ENCODE measurements at regions not wholly inside any gene's neighbourhood (a gene's known extent, or its start where the extent isn't known, plus 50 kb on each side); places are given as distances from the start of the nearest gene placed in this dataset.
"Not testable (repeated sequence)": the region's sequence is repeated elsewhere in the genome, so short reads cannot be mapped to it uniquely, and the experiment has no call there.

DNA sequence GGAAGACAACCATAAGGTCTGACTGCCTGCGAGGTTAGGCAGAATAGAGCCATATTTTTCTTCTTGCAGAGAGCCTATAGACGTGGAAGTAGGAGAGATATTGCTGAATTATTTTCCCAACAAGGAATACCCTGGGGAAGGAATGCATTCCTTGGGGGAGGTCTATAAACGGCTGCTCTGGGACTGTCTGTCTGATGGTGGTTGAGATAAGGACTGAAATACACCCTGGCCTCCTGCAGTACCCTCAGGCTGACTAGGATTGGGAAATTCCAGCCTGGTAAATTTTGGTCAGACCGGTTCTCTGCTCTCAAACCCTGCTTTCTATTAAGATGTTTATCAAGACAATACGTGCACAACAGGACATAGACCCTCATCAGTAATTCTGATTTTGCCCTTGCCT is 617.5 kb upstream of the GRIN3A start:
- POLR2A ChIA-PET: no interaction called here
- Histone ChIP-seq H3K27ac (ENCODE audit: low read length in 2 of 2) (no peak overlapping the region), H2AFZ (ENCODE audit: insufficient read depth, low read depth, low read length, poor library complexity, severe bottlenecking) (no peak overlapping the region), H4K20me1 (ENCODE audit: control insufficient read depth, insufficient read depth, low read length, poor library complexity, severe bottlenecking) (no peaks in the 10 kb centered on the region), H3K9ac (ENCODE audit: low read length) (no peak overlapping the region), H3K9me3 (ENCODE audit: control extremely low read depth in 1 of 3, control insufficient read depth in 2 of 3, insufficient read depth in 1 of 3, low read length in 2 of 3) (peaks cover 0 to 4% (median 3%) of the 10 kb centered on the region in 3 donors), H3K4me1 (ENCODE audit: control insufficient read depth in 2 of 2, insufficient read depth in 2 of 2, low read length in 2 of 2) (no peaks in the 10 kb centered on the region), H3K27me3 (replicated peaks in 1 of 4; ENCODE audit: control extremely low read depth in 1 of 4, control insufficient read depth in 3 of 4, insufficient read depth in 4 of 4, low read length in 3 of 4) (no peaks in the 10 kb centered on the region), H3K4me2 (replicated peaks; ENCODE audit: low read depth, low read length, poor library complexity, severe bottlenecking) (no peak overlapping the region), H3K79me2 (ENCODE audit: control insufficient read depth, insufficient read depth, low read length) (no peaks in the 10 kb centered on the region), H3K4me3 (ENCODE audit: control extremely low read depth in 1 of 5, extremely low read depth in 1 of 5, insufficient read depth in 1 of 5, low read depth in 2 of 5, low read length in 4 of 5) (no peak overlapping the region), H3K36me3 (replicated peaks in 1 of 2; ENCODE audit: control extremely low read depth in 1 of 2, control insufficient read depth in 1 of 2, extremely low read depth in 1 of 2, insufficient read depth in 2 of 2, low read length in 1 of 2) (no peaks in the 10 kb centered on the region)
- peaks cover 10% of the 10 kb centered on the region for H3K9me3 Mint-ChIP-seq (ENCODE audit: insufficient read depth)
- intact Hi-C loops (cut with micrococcal nuclease): no loop called here
- DNase-seq (no peak), ATAC-seq (ENCODE audit: low read depth) (no peak)
- CTCF ChIA-PET: no interaction called here
- 89% methylated on average over 3 of the region's 5 CpGs for WGBS (ENCODE audit: insufficient coverage)
- no peaks in the 10 kb centered on the region for H3K27me3 Mint-ChIP-seq
- TF ChIP-seq EZH2 (IDR thresholded peaks at IDR 0.05; ENCODE audit: borderline replicate concordance, insufficient read depth, low read depth, low read length, poor library complexity, severe bottlenecking): no peak
- TF ChIP-seq, protein P1, sequence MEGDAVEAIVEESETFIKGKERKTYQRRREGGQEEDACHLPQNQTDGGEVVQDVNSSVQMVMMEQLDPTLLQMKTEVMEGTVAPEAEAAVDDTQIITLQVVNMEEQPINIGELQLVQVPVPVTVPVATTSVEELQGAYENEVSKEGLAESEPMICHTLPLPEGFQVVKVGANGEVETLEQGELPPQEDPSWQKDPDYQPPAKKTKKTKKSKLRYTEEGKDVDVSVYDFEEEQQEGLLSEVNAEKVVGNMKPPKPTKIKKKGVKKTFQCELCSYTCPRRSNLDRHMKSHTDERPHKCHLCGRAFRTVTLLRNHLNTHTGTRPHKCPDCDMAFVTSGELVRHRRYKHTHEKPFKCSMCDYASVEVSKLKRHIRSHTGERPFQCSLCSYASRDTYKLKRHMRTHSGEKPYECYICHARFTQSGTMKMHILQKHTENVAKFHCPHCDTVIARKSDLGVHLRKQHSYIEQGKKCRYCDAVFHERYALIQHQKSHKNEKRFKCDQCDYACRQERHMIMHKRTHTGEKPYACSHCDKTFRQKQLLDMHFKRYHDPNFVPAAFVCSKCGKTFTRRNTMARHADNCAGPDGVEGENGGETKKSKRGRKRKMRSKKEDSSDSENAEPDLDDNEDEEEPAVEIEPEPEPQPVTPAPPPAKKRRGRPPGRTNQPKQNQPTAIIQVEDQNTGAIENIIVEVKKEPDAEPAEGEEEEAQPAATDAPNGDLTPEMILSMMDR (IDR thresholded peaks at IDR 0.05): no peak
- no peak overlapping the region for H3K4me3 Mint-ChIP-seq
- H3K27ac Mint-ChIP-seq: no peak overlapping the region
- H3K4me1 Mint-ChIP-seq: no peaks in the 10 kb centered on the region

DNA sequence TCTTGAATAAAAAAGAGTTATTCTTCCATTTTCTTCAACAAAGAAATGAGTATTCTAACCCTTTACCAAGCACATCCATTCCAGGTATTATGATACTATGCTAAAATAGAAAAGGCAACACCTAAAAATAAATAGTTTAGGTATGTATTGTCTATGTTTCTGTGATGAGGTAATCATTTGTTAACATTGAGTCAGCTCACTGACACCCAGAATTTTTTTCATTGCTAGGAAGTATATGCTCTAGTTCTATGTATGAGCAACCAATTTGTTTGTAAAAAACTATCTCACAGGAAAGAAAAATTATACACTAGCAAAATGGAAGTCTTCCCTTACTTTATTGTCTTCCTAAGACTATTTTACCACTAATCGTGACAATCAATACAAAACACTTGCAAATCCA is 615.6 kb upstream of the GRIN3A start:
- Histone ChIP-seq H3K4me2 (replicated peaks; ENCODE audit: low read depth, low read length, poor library complexity, severe bottlenecking) (no peak overlapping the region), H3K4me1 (ENCODE audit: control insufficient read depth in 2 of 2, insufficient read depth in 2 of 2, low read length in 2 of 2) (no peaks in the 10 kb centered on the region), H3K79me2 (ENCODE audit: control insufficient read depth, insufficient read depth, low read length) (no peaks in the 10 kb centered on the region), H3K9me3 (ENCODE audit: control extremely low read depth in 1 of 3, control insufficient read depth in 2 of 3, insufficient read depth in 1 of 3, low read length in 2 of 3) (peaks cover 0 to 6% (median 3%) of the 10 kb centered on the region in 3 donors), H3K36me3 (replicated peaks in 1 of 2; ENCODE audit: control extremely low read depth in 1 of 2, control insufficient read depth in 1 of 2, extremely low read depth in 1 of 2, insufficient read depth in 2 of 2, low read length in 1 of 2) (no peaks in the 10 kb centered on the region), H3K27ac (ENCODE audit: low read length in 2 of 2) (no peak overlapping the region), H3K27me3 (replicated peaks in 1 of 4; ENCODE audit: control extremely low read depth in 1 of 4, control insufficient read depth in 3 of 4, insufficient read depth in 4 of 4, low read length in 3 of 4) (no peaks in the 10 kb centered on the region), H2AFZ (ENCODE audit: insufficient read depth, low read depth, low read length, poor library complexity, severe bottlenecking) (no peak overlapping the region), H4K20me1 (ENCODE audit: control insufficient read depth, insufficient read depth, low read length, poor library complexity, severe bottlenecking) (no peaks in the 10 kb centered on the region), H3K9ac (ENCODE audit: low read length) (no peak overlapping the region), H3K4me3 (ENCODE audit: control extremely low read depth in 1 of 5, extremely low read depth in 1 of 5, insufficient read depth in 1 of 5, low read depth in 2 of 5, low read length in 4 of 5) (no peak overlapping the region)
- TF ChIP-seq, protein P1 (IDR thresholded peaks at IDR 0.05): no peak
- no peak for TF ChIP-seq EZH2 (IDR thresholded peaks at IDR 0.05; ENCODE audit: borderline replicate concordance, insufficient read depth, low read depth, low read length, poor library complexity, severe bottlenecking)
- ATAC-seq (ENCODE audit: low read depth): no peak
- WGBS (ENCODE audit: insufficient coverage): no CpG with 5 or more reads among the region's 1 CpG
- CTCF ChIA-PET: no interaction called here
- H3K27me3 Mint-ChIP-seq: no peaks in the 10 kb centered on the region
- peaks cover 10% of the 10 kb centered on the region for H3K9me3 Mint-ChIP-seq (ENCODE audit: insufficient read depth)
- intact Hi-C loops (cut with micrococcal nuclease): no loop called here
- no peak overlapping the region for H3K4me3 Mint-ChIP-seq
- POLR2A ChIA-PET: no interaction called here
- H3K27ac Mint-ChIP-seq: no peak overlapping the region
- DNase-seq: no peak
- no peaks in the 10 kb centered on the region for H3K4me1 Mint-ChIP-seq

DNA sequence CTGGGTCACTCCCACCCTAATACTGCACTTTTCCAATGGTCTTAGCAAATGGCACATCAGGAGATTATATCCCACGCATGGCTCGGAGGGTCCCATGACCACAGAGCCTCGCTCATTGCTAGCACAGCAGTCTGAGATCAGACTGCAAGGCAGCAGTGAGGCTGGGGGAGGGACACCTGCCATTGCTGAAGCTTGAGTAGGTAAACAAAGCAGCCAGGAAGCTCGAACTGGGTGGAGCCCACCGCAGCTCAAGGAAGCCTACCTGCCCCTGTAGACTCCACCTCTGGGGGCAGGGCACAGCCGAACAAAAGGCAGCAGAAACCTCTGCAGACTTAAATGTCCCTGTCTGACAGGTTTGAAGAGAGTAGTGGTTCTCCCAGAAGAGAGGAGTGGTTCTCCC is 599.0 kb upstream of the GRIN3A start:
- H3K27me3 ChIP-seq (replicated peaks in 1 of 4; ENCODE audit: control extremely low read depth in 1 of 4, control insufficient read depth in 3 of 4, insufficient read depth in 4 of 4, low read length in 3 of 4); H3K4me1 Mint-ChIP-seq; H3K79me2 ChIP-seq (ENCODE audit: control insufficient read depth, insufficient read depth, low read length); H4K20me1 ChIP-seq (ENCODE audit: control insufficient read depth, insufficient read depth, low read length, poor library complexity, severe bottlenecking); DNase-seq; intact Hi-C loops (cut with micrococcal nuclease); CTCF ChIA-PET; H3K27me3 Mint-ChIP-seq; H3K4me3 ChIP-seq (ENCODE audit: control extremely low read depth in 1 of 5, extremely low read depth in 1 of 5, insufficient read depth in 1 of 5, low read depth in 2 of 5, low read length in 4 of 5); H3K4me3 Mint-ChIP-seq; H3K4me1 ChIP-seq (ENCODE audit: control insufficient read depth in 2 of 2, insufficient read depth in 2 of 2, low read length in 2 of 2); ATAC-seq (ENCODE audit: low read depth); H3K27ac Mint-ChIP-seq; H3K9me3 Mint-ChIP-seq (ENCODE audit: insufficient read depth); H3K36me3 ChIP-seq (replicated peaks in 1 of 2; ENCODE audit: control extremely low read depth in 1 of 2, control insufficient read depth in 1 of 2, extremely low read depth in 1 of 2, insufficient read depth in 2 of 2, low read length in 1 of 2); H3K27ac ChIP-seq (ENCODE audit: low read length in 2 of 2); H3K4me2 ChIP-seq (replicated peaks; ENCODE audit: low read depth, low read length, poor library complexity, severe bottlenecking); H3K9ac ChIP-seq (ENCODE audit: low read length); H2AFZ ChIP-seq (ENCODE audit: insufficient read depth, low read depth, low read length, poor library complexity, severe bottlenecking); H3K9me3 ChIP-seq (ENCODE audit: control extremely low read depth in 1 of 3, control insufficient read depth in 2 of 3, insufficient read depth in 1 of 3, low read length in 2 of 3); POLR2A ChIA-PET: not testable (repeated sequence)
- 72% methylated on average over 3 of the region's 6 CpGs for WGBS (ENCODE audit: insufficient coverage)

Measured in B cell (primary cell).